HFF-Myc (cell line): ENCODE measurements at regions not wholly inside any gene's neighbourhood (a gene's known extent, or its start where the extent isn't known, plus 50 kb on each side); places are given as distances from the start of the nearest gene placed in this dataset.

Source experiments
- DNase-seq: peaks from one replicate; pipeline ENCODE4 v3.0.0-alpha.2; 2011; ENCODE audit warnings: low read depth; ENCODE audit errors: extremely low read depth
- H3K4me3 ChIP-seq: replicated peaks from 2 replicates; pipeline ENCODE4 v1.5.1; 2011; ENCODE audit warnings: low read depth, mild to moderate bottlenecking, control low read depth, low read length
- CTCF ChIP-seq: IDR thresholded peaks from 2 replicates; pipeline ENCODE4 v1.5.1; 2012; ENCODE audit warnings: mild to moderate bottlenecking, low read depth, low read length, control low read depth; ENCODE audit errors: missing control alignments

GRCh38 chr1:168386949-168387586, 106.4 kb downstream of the TBX19 start:
- H3K4me3 ChIP-seq: no peak overlapping the region
- no peak for DNase-seq
- no peak for TF ChIP-seq CTCF

- H3K4me3 ChIP-seq: no peak overlapping the region
- no peak for DNase-seq
- no peak for TF ChIP-seq CTCF
These were observed 105.8 kb downstream of the TBX19 start for GRCh38 chr1:168386492-168386891.

- no peak for TF ChIP-seq CTCF
- DNase-seq: no peak
- H3K4me3 ChIP-seq: no peak overlapping the region
These were observed 101.2 kb downstream of the TBX19 start for GRCh38 chr1:168381850-168382249.

GRCh38 chr1:168380945-168381344, 100.3 kb downstream of the TBX19 start:
- H3K4me3 ChIP-seq: no peak overlapping the region
- no peak for DNase-seq
- TF ChIP-seq CTCF: no peak

- DNase-seq: no peak
- no peak overlapping the region for H3K4me3 ChIP-seq
- TF ChIP-seq CTCF: no peak
These were observed 98.6 kb downstream of the TBX19 start for GRCh38 chr1:168379104-168379860.

DNA sequence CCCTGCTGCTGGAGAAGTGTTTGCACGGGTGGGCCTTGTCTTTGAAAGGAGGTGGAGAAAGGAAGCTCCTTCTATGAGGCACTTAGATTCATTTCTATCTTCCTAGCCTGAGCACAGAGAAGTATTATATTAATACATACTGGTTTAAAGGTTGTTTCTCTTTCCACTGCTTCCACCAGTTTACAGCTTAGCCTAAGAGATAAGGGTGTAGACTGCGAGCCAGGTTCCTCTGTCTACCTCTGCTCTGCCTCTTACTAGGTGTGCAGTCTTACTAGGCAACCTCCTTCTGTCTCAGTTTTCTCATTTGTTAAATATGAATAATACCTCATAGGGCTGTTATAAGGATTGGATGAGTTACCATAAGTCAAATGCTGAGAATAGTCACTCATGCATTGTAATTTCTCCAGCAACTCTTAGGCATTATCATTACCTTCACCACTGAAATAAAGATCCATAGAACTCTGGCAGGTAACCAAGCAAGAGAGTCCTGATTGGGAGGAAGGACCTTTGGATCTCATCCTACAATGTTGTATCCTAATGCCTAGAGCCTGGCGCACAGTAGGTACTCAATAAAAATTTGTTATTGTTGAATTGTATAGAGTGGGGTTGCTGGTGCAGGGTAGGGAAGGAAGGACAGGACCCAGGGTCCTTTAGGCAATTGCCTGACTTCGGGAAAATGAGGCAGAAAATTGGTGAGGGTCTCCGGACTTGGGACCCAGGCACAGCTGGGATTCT, 95.1 kb downstream of the TBX19 start:
- no peak for TF ChIP-seq CTCF
- H3K4me3 ChIP-seq: no peak overlapping the region
- no peak for DNase-seq
